NB4 (cell line): ENCODE measurements at regions not wholly inside any gene's neighbourhood (a gene's known extent, or its start where the extent isn't known, plus 50 kb on each side); places are given as distances from the start of the nearest gene placed in this dataset.

Source experiments
- CTCF ChIP-seq: IDR thresholded peaks from one replicate; pipeline ENCODE4 v1.5.1; 2012; ENCODE audit warnings: low read depth, low read length
- MAX ChIP-seq: IDR thresholded peaks from 2 replicates; pipeline ENCODE4 v1.6.1; 2011; ENCODE audit warnings: low read depth, low read length
- POLR2A ChIP-seq: IDR thresholded peaks from 2 replicates; pipeline ENCODE4 v1.6.1; 2011; ENCODE audit warnings: mild to moderate bottlenecking; ENCODE audit not compliant: insufficient read length; ENCODE audit errors: extremely low read depth

GRCh38 chr4:166628454-166628853, 605.8 kb downstream of the SPOCK3 start:
- TF ChIP-seq POLR2A (no peak), CTCF (no peak), MAX (no peak)
